Putamen (tissue), 1 donor: ENCODE measurements at regions not wholly inside any gene's neighbourhood (a gene's known extent, or its start where the extent isn't known, plus 50 kb on each side); places are given as distances from the start of the nearest gene placed in this dataset.
"Not testable (repeated sequence)": the region's sequence is repeated elsewhere in the genome, so short reads cannot be mapped to it uniquely, and the experiment has no call there.

Source experiments
- DNase-seq: peaks from one replicate; pipeline ENCODE4 v3.0.0-alpha.2; 2016; ENCODE audit warnings: low spot score

GRCh38 chr1:195200772-195201171 lies 1407.5 kb downstream of the KCNT2 start:
- no peak for DNase-seq

DNA sequence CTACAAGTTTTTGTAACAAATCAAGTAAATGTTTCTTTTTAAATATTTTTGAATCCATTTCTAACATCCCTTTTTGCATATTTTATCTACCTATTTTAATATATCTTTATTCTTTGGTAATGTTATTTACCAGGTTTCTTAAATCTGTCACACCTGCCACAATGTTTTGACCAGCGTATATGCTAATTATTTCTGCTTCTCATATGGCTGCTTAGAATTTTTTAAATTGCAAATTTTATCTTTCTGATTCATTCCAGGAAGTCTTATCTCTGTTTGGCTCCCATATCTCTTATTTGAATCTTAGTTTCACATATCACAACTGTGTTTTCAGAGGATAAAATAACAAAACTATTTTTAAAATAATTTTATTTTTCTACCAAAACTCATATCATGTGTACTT lies 1411.1 kb downstream of the KCNT2 start:
- DNase-seq = no peak

GRCh38 chr1:195195423-195196057 lies 1412.7 kb downstream of the KCNT2 start:
- no peak for DNase-seq

GRCh38 chr1:195193134-195193533 lies 1415.1 kb downstream of the KCNT2 start:
- DNase-seq = no peak

- DNase-seq = no peak
These were observed 1419.4 kb downstream of the KCNT2 start for GRCh38 chr1:195188821-195189220.

- DNase-seq = no peak
These were observed 1421.7 kb downstream of the KCNT2 start for GRCh38 chr1:195186544-195186943.

- DNase-seq = no peak
These were observed 1422.5 kb downstream of the KCNT2 start for GRCh38 chr1:195185736-195186135.

- no peak for DNase-seq
These were observed 1422.9 kb downstream of the KCNT2 start for GRCh38 chr1:195185321-195185720.

- no peak for DNase-seq
These were observed 1434.5 kb downstream of the KCNT2 start for GRCh38 chr1:195173753-195174152.

- not testable (repeated sequence) for DNase-seq
These were observed 1448.4 kb downstream of the KCNT2 start for GRCh38 chr1:195159795-195160194.

GRCh38 chr1:195158091-195158490 lies 1450.1 kb downstream of the KCNT2 start:
- no peak for DNase-seq

GRCh38 chr1:195153107-195153506 lies 1455.1 kb downstream of the KCNT2 start:
- DNase-seq = no peak

GRCh38 chr1:195150768-195151167 lies 1457.5 kb downstream of the KCNT2 start:
- no peak for DNase-seq

DNA sequence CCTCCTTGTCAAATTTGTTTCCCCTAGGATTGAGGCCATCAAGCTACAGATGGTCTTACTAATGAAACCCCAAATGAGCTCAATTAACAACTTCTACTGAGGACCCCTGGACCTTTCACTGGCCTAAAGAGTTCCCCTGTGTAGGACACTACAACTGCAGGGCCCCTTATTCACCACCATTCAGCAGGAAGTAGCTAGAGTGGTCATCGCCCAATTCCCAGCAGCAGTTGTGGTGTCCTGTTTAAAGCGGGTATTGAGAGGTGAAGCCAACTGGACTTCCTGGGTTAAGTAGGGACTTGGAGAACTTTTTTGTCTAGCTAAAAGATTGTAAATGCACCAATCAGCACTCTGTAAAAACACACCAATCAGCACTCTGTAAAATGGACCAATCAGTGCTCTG lies 1466.9 kb downstream of the KCNT2 start:
- DNase-seq = no peak

GRCh38 chr1:195130598-195130997 lies 1477.6 kb downstream of the KCNT2 start:
- DNase-seq = no peak

GRCh38 chr1:195122497-195122896 lies 1485.7 kb downstream of the KCNT2 start:
- DNase-seq = no peak

- no peak for DNase-seq
These were observed 1494.8 kb downstream of the KCNT2 start for GRCh38 chr1:195113471-195113870.

GRCh38 chr1:195105773-195106172 lies 1502.5 kb downstream of the KCNT2 start:
- DNase-seq = no peak

DNA sequence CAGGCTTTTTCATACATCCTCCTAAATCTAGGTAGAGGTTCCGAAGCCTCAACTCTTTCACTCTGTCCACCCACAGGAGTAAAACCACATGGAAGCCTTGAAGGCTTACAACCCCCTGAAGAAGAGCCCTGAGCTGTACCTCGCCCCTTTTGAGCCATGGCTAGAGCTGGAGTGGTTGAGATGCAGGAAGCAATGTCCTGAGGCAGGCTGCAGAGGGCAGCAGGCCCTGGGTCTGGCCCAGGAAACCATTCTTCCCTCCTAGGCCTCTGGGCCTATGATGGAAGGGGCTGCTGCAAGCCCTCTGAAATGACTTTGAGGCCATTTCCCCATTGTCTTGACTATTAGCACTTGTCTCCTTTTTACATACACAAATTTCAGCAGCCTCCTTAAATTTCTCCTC lies 1503.0 kb downstream of the KCNT2 start:
- DNase-seq = no peak

DNA sequence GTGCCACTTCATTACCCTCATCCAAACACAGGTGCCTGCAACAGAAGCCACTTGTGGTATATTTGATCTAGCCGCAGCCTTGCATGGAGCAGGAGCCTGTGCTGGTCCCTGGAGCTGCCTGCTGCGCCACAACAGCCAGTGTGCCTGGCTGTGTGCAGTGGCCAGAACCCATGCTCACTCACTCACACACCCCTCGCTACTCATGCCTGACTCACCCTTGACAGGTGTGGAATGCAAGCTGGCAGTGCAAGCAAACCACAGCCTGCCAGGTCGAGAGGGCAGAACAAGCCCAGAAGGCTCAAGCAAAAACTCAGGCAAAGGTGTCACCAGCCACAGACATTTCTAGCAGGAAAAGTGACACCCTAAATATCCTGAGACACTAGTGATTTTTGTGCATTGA lies 1510.9 kb downstream of the KCNT2 start:
- no peak for DNase-seq

DNA sequence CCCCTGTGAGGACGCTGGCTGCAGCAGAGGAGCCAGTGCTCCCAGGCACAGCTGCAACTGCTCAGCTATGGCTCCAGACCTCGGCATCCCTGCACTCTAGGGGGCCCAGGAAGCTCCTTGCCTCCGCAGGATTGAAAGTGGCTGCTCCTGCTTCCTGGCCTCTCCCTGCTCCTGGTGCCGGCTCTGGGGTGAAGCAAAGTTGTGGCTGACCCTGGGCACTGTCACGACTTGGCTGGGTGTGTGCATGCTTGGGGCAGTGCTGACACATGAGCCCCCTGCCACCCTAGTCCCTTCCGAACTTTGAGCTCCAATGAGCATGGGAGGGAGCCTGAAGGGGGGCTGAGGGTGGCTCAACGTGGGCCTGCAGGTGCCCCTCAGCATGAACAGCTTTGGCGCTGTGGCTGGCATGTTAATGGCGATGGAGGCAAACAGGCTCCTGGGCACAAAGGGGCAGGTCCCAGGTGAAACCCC lies 1512.2 kb downstream of the KCNT2 start:
- DNase-seq = no peak

GRCh38 chr1:195085196-195085595 lies 1523.0 kb downstream of the KCNT2 start:
- DNase-seq = no peak

DNA sequence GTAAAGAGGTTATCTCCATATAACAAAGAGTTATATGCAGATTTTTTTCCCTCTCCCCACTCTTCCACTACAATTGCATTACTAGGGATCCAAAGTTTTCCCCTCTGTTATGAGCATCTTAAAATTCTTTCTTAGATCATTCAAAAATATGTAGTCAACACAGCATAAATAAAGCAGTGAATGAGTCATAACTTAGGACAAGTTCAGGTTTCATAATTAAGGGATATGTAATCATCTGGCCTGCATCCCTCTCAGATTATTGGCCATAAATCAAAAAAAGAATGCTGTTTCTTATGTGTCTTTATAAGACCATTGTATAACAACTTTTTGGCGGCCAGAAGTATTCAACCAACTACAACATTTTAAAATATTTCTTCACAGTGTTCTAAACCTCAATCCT lies 1526.1 kb downstream of the KCNT2 start:
- DNase-seq = no peak

DNA sequence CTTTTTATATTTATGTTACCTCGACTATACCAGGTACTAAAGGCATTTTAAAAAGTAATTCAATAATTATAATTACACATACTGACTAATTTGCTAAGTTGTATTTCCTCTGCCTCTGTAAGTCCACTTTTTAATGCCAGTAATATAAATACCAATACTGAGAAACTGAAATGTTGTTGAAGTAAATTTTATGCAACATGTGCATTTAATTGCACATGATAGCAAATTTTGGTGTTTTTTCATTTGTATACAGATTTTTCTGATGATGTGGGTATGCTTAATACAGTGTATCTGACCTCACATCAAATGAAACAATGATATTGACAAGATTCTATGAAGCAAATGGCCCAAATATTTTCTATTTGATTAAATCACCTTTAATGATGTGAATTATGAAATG lies 1531.6 kb downstream of the KCNT2 start:
- no peak for DNase-seq
